GM20431 (cell line): ENCODE measurements at regions not wholly inside any gene's neighbourhood (a gene's known extent, or its start where the extent isn't known, plus 50 kb on each side); places are given as distances from the start of the nearest gene placed in this dataset.
"Not testable (repeated sequence)": the region's sequence is repeated elsewhere in the genome, so short reads cannot be mapped to it uniquely, and the experiment has no call there.

Source experiments
- in situ Hi-C: fragments of 300-500 bp; cut with MseI, MboI; formaldehyde crosslinking; loops from one replicate; pipeline ENCODE4 v1.15.0; 2020; ENCODE audit warnings: low sequenced_read_pairs; ENCODE audit not compliant: unreplicated experiment

DNA sequence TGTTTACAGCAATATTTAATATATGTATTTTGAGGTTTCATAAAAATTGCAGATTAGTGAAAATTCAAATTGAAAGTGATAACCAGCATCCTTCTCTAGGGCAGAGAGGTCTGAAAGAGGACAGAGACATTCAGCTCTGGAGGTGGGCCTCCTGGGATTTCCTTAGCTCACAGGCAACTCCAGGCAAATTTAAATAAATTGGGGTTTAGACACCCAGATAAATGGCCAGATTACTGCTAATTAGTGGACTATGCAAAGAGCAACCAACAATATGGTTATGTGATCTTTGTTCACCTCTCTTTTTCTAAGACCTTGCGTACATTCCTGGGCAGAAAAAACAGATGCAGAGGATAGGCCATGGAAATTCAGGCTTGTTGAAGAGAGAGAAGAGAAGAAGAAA, 1282.8 kb upstream of the ACVR2A start:
- in situ Hi-C loops, result no loop called here

DNA sequence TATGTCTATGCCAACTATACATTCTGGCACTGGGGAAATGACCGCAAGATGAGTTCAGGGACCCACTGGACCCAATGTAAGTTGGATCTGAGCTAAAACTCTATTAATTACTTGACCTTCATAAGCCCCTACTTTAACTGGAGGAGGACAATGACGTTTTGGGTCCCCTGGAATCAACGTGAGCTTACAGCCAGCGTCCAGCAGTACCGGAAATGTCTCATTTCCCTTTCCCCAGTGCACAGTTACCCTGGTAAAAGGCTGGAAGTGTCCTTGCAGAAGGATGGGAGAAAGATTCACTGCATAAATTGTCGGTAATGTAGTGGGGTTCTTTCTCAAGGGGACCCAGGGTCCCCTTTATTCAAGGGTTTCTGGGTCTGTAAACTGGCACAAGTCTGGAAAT, 1297.6 kb upstream of the ACVR2A start:
- in situ Hi-C loops, result no loop called here

GRCh38 chr2:146544701-146545100, 1300.1 kb upstream of the ACVR2A start:
- in situ Hi-C loops, result no loop called here

GRCh38 chr2:146541896-146542295, 1302.9 kb upstream of the ACVR2A start:
- in situ Hi-C loops, result no loop called here

DNA sequence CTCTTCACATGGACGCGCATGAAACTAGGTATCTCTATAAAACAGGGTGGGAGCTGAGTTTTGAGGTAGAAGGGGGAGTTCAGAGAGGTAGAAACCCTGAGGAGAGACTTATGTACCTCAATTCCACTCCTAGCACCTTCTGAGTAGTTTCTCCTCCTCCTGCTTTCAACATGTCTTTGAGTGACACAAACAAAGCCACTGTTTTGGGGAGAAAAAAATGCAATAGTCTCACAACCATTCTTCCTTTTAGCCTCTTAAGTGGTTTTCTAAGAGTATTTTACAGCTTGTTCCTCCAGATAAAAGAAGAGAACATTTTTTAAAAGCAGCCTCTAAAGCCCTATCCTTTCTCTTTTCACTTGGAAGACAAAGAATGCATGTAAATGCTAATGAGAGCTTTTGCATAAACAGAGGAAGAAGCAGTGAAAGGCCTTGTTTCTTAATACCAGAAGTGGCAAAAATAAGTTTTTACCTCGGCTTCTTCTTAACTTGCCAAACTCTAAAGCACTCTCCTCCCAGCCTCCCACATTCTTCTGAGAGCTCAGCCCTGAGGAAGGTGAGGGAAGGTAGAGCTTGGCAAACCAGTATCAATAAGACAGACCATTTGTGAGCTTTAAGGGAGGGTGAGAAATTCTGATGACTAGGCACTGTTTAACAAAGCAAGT, 1304.4 kb upstream of the ACVR2A start:
- in situ Hi-C loops, result no loop called here

DNA sequence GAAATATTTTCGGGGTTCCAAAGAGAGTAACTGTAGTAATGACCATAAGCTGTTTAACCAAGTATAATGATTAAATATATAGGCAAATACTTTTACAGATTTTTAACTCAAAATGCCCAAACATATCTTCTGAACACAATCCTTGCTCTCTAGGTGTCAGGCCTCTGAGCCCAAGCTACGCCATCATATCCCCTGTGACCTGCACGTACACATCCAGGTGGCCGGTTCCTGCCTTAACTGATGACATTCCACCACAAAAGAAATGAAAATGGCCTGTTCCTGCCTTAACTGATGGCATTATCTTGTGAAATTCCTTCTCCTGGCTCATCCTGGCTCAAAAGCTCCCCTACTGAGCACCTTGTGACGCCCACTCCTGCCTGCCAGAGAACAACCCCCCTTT, 1305.1 kb upstream of the ACVR2A start:
- in situ Hi-C loops, result not testable (repeated sequence)

GRCh38 chr2:146537477-146537876, 1307.4 kb upstream of the ACVR2A start:
- in situ Hi-C loops, result no loop called here

DNA sequence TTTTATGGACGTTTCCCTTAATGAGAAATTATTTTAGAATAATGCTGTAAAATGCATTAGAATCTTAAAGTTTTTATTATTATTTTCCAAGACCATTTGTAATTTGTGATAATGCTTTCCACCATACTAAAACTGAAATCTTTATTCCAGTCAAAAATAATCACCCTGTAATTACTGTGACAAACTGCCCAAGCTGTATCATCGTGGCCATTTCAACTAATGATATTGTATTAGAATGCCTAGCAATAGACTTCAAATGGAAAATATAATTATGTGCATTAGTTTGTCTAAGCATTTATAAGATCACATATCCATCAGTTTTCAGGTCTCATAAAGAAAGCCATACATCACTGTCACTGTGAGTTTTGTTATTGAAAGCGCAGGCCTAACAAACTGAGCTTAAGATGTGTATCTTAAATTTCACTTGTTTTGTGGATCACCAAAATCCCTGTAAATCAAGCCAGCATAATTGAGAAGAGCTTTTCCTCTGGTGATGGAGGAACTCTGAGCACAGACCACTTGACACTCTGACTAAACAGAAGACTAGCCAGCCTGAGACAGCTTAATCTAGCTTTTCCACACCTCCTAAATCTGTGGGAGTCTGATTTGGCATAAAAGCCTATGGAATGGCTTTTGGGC, 1312.2 kb upstream of the ACVR2A start:
- in situ Hi-C loops, result no loop called here

GRCh38 chr2:146532009-146532408, 1312.8 kb upstream of the ACVR2A start:
- in situ Hi-C loops, result no loop called here

DNA sequence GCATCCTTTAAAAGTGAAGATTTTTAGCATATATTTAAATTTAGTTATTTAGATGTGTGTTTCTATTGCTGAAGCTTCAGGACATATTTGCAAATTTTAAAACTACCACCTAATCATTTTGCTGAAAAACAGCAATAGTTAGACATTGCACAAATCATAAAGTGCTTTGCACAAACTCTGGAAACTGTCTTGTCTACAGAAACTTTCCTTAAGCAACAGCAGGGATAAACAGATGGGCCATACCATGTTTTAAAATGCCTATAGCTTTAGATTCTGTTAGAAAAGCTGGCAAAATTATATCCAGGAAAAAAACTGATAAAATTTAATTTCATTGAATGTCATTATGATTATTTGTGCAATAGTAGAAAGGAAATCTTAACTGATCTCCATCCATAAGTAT, 1313.9 kb upstream of the ACVR2A start:
- in situ Hi-C loops, result no loop called here

- in situ Hi-C loops, result no loop called here
Observed at GRCh38 chr2:146527166-146527565, 1317.7 kb upstream of the ACVR2A start.

- in situ Hi-C loops, result no loop called here
Observed at GRCh38 chr2:146523196-146523595, 1321.6 kb upstream of the ACVR2A start.

DNA sequence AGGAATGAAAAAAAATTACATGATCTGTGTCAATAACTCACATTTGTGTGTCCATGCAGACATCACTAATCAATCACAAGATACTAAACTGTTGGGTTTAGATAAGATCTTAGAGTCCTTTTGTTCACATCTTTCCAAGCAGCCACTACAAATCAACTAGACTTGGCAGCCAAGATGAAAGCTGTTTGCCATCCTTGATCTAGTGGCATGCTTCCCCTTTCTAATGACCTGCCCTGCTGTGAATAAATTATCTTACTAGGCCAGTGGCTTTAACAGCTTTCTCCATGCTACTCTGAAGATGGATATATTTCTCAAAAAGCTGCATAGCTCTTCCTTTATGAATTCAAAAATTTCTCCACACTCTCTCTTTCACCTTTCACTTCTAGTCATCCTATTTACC, 1338.0 kb upstream of the ACVR2A start:
- in situ Hi-C loops, result no loop called here

DNA sequence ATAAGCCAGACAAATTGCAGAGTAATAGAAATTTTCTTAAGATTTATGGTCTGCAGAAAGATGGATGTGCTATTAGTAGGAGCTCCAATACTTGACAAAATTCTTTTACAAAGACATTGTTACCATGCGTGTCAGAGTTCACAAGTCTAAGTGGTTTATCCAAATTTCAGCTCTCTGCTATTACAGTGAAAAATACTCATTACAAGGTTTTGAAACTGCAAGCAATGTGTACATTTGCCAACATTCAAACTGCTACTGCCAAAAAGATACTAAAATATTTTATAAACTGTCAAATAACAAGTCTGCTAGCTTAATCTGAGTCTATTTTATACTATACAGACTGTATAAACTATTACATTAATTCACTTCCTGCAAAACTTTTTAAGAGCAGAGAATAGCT, 1341.5 kb upstream of the ACVR2A start:
- in situ Hi-C loops, result no loop called here

DNA sequence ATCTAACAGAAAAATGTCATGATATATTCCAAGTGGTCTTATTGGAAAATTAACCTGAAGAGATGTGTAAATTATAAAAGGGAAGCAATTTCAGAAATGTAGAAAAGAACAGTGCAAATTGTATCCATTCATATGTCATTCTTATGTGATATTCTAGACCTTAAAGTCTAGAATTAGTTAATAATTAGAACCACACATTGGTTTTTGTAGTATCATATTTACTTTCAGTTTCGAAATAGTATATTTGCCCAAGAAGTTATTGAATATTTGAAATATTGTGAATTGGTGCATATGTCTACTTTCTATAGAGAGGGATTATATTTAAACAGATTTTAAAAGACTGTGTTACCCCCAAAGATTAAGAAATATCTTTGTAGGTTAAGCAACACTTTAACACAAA, 1348.6 kb upstream of the ACVR2A start:
- in situ Hi-C loops, result no loop called here

DNA sequence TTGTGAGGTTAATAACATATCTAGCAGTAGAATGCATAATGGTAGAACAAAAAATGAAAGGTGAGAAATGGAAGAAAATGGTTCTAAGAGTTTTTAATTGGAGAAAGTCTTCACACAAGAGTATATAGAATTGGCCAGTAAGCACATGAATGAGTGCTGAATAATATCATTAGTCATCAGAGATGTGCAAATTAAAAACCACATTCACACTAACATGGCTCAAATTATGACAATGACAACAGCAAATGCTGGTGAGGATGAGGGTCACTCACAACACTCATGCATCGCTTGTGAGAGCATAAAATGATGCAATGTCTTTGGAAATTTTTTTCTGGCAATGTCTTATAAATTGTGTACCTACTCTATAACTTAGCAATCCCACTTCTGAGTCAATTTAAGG, 1355.4 kb upstream of the ACVR2A start:
- in situ Hi-C loops, result no loop called here

GRCh38 chr2:146481629-146482028, 1363.2 kb upstream of the ACVR2A start:
- in situ Hi-C loops, result no loop called here

DNA sequence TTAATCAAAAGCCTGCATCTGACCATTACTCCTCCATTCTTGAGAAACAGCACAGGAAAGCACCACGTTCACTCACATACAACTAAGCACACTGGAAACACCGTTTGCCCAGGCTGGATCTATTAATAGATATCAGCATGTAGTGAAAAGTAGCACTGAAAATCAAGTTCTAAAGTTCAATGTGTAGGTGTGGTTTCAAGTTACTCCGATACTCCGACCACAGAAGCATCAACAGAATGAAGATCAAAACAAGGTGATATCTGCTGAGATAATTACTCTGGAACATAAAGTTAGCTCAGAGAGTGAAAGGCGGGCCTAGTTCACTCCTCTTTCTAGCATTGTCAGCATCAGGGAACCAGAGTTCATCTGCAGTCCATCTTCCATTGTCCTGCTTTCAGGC, 1367.4 kb upstream of the ACVR2A start:
- in situ Hi-C loops, result no loop called here

- in situ Hi-C loops, result no loop called here
Observed at GRCh38 chr2:146468578-146468977, 1376.3 kb upstream of the ACVR2A start.

DNA sequence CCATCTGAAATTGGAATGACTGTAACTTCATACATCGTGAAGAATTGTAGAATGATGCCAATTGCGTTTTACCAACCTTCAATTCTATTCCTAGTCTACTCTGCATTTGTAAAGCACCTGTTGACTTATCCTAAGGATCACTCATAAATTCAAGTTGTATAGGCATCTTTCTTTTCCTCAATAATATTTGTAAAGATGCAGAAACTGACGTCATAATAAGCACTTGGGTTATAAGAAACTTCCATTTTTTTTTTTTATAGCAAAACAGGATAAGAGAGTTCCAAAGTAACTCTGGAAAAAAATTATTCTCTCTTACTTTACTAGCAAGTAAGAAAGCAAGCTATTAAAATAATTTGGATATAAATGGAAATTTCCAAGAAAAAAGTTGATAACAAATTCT, 1377.4 kb upstream of the ACVR2A start:
- in situ Hi-C loops, result no loop called here

- in situ Hi-C loops, result no loop called here
Observed at GRCh38 chr2:146465460-146465859, 1379.4 kb upstream of the ACVR2A start.

DNA sequence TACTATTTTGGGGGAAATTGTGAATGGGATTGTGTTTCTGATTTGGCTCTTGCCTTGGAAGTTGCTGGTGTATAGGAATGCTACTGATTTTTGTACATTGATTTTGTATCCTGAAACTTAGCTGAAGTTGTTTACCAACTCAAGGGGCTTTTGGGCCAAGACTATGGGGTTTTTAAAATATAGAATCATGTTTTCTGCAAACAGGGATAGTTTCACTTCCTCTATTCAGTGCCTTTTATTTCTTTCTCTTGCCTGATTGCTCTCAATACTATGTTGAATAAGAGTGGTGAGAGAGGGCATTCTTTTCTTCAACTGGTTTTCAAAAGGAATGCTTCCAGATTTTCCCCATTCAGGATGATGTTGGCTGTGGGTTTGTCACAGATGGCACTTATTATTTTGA, 1383.8 kb upstream of the ACVR2A start:
- in situ Hi-C loops, result no loop called here
